HG03159 (cell line): ENCODE measurements at regions not wholly inside any gene's neighbourhood (a gene's known extent, or its start where the extent isn't known, plus 50 kb on each side); places are given as distances from the start of the nearest gene placed in this dataset.
"Not testable (repeated sequence)": the region's sequence is repeated elsewhere in the genome, so short reads cannot be mapped to it uniquely, and the experiment has no call there.

ENCODE experiments used
- ATAC-seq: cut with Tn5 transposase; IDR thresholded peaks from one replicate; pipeline ENCODE4 v1.9.1; 2021; ENCODE audit warnings: mild to moderate bottlenecking, moderate library complexity; ENCODE audit not compliant: unreplicated experiment

- ATAC-seq, result not testable (repeated sequence)
Observed at GRCh38 chr14:106196459-106196858, 670.1 kb downstream of the TMEM121 start.

GRCh38 chr14:106197264-106197663, 670.9 kb downstream of the TMEM121 start:
- ATAC-seq, result not testable (repeated sequence)

GRCh38 chr14:106199097-106199496, 672.7 kb downstream of the TMEM121 start:
- no peak for ATAC-seq

- ATAC-seq, result no peak
Observed at GRCh38 chr14:106200541-106201315, 674.3 kb downstream of the TMEM121 start.

- ATAC-seq, result no peak
Observed at GRCh38 chr14:106201376-106201775, 675.0 kb downstream of the TMEM121 start.

- ATAC-seq, result no peak
Observed at GRCh38 chr14:106203438-106203837, 677.1 kb downstream of the TMEM121 start.

GRCh38 chr14:106204063-106204462, 677.7 kb downstream of the TMEM121 start:
- ATAC-seq, result no peak

- no peak for ATAC-seq
Observed at GRCh38 chr14:106207316-106207715, 680.9 kb downstream of the TMEM121 start.

- ATAC-seq, result no peak
Observed at GRCh38 chr14:106208794-106209193, 682.4 kb downstream of the TMEM121 start.

- ATAC-seq, result no peak
Observed at GRCh38 chr14:106209755-106210154, 683.4 kb downstream of the TMEM121 start.

- no peak for ATAC-seq
Observed at GRCh38 chr14:106210650-106211049, 684.3 kb downstream of the TMEM121 start.

GRCh38 chr14:106211334-106211900, 685.0 kb downstream of the TMEM121 start:
- no peak for ATAC-seq

GRCh38 chr14:106215229-106215628, 688.8 kb downstream of the TMEM121 start:
- no peak for ATAC-seq

- ATAC-seq, result no peak
Observed at GRCh38 chr14:106216679-106217078, 690.3 kb downstream of the TMEM121 start.

GRCh38 chr14:106218174-106218573, 691.8 kb downstream of the TMEM121 start:
- no peak for ATAC-seq

GRCh38 chr14:106222311-106222710, 695.9 kb downstream of the TMEM121 start:
- ATAC-seq, result no peak

- no peak for ATAC-seq
Observed at GRCh38 chr14:106222731-106223130, 696.3 kb downstream of the TMEM121 start.

GRCh38 chr14:106227793-106228192, 701.4 kb downstream of the TMEM121 start:
- ATAC-seq, result no peak

- ATAC-seq, result no peak
Observed at GRCh38 chr14:106228541-106229158, 702.3 kb downstream of the TMEM121 start.

- no peak for ATAC-seq
Observed at GRCh38 chr14:106230071-106230470, 703.7 kb downstream of the TMEM121 start.

- ATAC-seq, result not testable (repeated sequence)
Observed at GRCh38 chr14:106233191-106233590, 706.8 kb downstream of the TMEM121 start.
